ENCODE measurements at regions not wholly inside any gene's neighbourhood (a gene's known extent, or its start where the extent isn't known, plus 50 kb on each side); places are given as distances from the start of the nearest gene placed in this dataset.

GRCh38 chr4:189162888-189163287, 777.8 kb upstream of the FRG1 start:
- Histone ChIP-seq H3K27me3 (ENCODE audit: control insufficient read depth, insufficient read depth, low read length) (no peaks in the 10 kb centered on the region), H3K27ac (ENCODE audit: low read depth, low read length) (no peak overlapping the region), H3K4me3 (ENCODE audit: low read depth, low read length) (no peak overlapping the region), H3K9me3 (ENCODE audit: control insufficient read depth, insufficient read depth, low read length) (no peaks in the 10 kb centered on the region)
- POLR2A ChIA-PET = no interaction called here
- TF ChIP-seq CTCF (IDR thresholded peaks at IDR 0.05; ENCODE audit: low read depth, low read length) = no peak
- no peak for DNase-seq (ENCODE audit: low read depth, low spot score)
- CTCF ChIA-PET = no interaction called here

- no peaks in the 10 kb centered on the region for H3K9me3 ChIP-seq (ENCODE audit: control insufficient read depth, insufficient read depth, low read length)
- DNase-seq (ENCODE audit: low read depth, low spot score) = no peak
- TF ChIP-seq CTCF (IDR thresholded peaks at IDR 0.05; ENCODE audit: low read depth, low read length) = no peak
- H3K27me3 ChIP-seq (ENCODE audit: control insufficient read depth, insufficient read depth, low read length) = no peaks in the 10 kb centered on the region
- CTCF ChIA-PET = no interaction called here
- no peak overlapping the region for H3K4me3 ChIP-seq (ENCODE audit: low read depth, low read length)
- H3K27ac ChIP-seq (ENCODE audit: low read depth, low read length) = no peak overlapping the region
- POLR2A ChIA-PET = no interaction called here
Observed at GRCh38 chr4:189176002-189176401, 764.7 kb upstream of the FRG1 start.

- no peak overlapping the region for H3K4me3 ChIP-seq (ENCODE audit: low read depth, low read length)
- H3K27ac ChIP-seq (ENCODE audit: low read depth, low read length) = no peak overlapping the region
- no peak for TF ChIP-seq CTCF (IDR thresholded peaks at IDR 0.05; ENCODE audit: low read depth, low read length)
- DNase-seq (ENCODE audit: low read depth, low spot score) = no peak
- CTCF ChIA-PET = no interaction called here
- H3K9me3 ChIP-seq (ENCODE audit: control insufficient read depth, insufficient read depth, low read length) = no peaks in the 10 kb centered on the region
- H3K27me3 ChIP-seq (ENCODE audit: control insufficient read depth, insufficient read depth, low read length) = no peaks in the 10 kb centered on the region
- POLR2A ChIA-PET = no interaction called here
Observed at GRCh38 chr4:189177130-189177529, 763.5 kb upstream of the FRG1 start.

GRCh38 chr4:189178125-189178746, 762.4 kb upstream of the FRG1 start:
- POLR2A ChIA-PET = no interaction called here
- H3K27me3 ChIP-seq (ENCODE audit: control insufficient read depth, insufficient read depth, low read length) = no peaks in the 10 kb centered on the region
- H3K9me3 ChIP-seq (ENCODE audit: control insufficient read depth, insufficient read depth, low read length) = no peaks in the 10 kb centered on the region
- CTCF ChIA-PET = no interaction called here
- no peak for DNase-seq (ENCODE audit: low read depth, low spot score)
- no peak overlapping the region for H3K4me3 ChIP-seq (ENCODE audit: low read depth, low read length)
- TF ChIP-seq CTCF (IDR thresholded peaks at IDR 0.05; ENCODE audit: low read depth, low read length) = no peak
- H3K27ac ChIP-seq (ENCODE audit: low read depth, low read length) = no peak overlapping the region

GRCh38 chr4:189185810-189186432, 754.8 kb upstream of the FRG1 start:
- peaks cover 6% of the 10 kb centered on the region; the same call in 1 of the 2 replicates for H3K9me3 ChIP-seq (ENCODE audit: control insufficient read depth, insufficient read depth, low read length)
- no peaks in the 10 kb centered on the region for H3K27me3 ChIP-seq (ENCODE audit: control insufficient read depth, insufficient read depth, low read length)
- ChIA-PET CTCF (no interaction called here), POLR2A (no interaction called here)
- no peak for DNase-seq (ENCODE audit: low read depth, low spot score)
- no peak overlapping the region for H3K4me3 ChIP-seq (ENCODE audit: low read depth, low read length)
- no peak for TF ChIP-seq CTCF (IDR thresholded peaks at IDR 0.05; ENCODE audit: low read depth, low read length)
- no peak overlapping the region for H3K27ac ChIP-seq (ENCODE audit: low read depth, low read length)

Measured in AG04450 (cell line).